GM21381 (cell line): ENCODE measurements at regions not wholly inside any gene's neighbourhood (a gene's known extent, or its start where the extent isn't known, plus 50 kb on each side); places are given as distances from the start of the nearest gene placed in this dataset.

Experiments
- ATAC-seq: cut with Tn5 transposase; IDR thresholded peaks from one replicate; pipeline ENCODE4 v1.9.1; 2021; ENCODE audit warnings: mild to moderate bottlenecking, moderate library complexity; ENCODE audit not compliant: unreplicated experiment

- no peak for ATAC-seq
Observed at GRCh38 chr2:71277536-71278103, 50.7 kb upstream of the PAIP2B start.

- no peak for ATAC-seq
Observed at GRCh38 chr2:71277147-71277475, 50.2 kb upstream of the PAIP2B start.

- ATAC-seq = peak; percentile 99
Observed at GRCh38 chr2:71276311-71277146, 49.6 kb upstream of the PAIP2B start.
